GM19023 (cell line): ENCODE measurements at regions not wholly inside any gene's neighbourhood (a gene's known extent, or its start where the extent isn't known, plus 50 kb on each side); places are given as distances from the start of the nearest gene placed in this dataset.

ENCODE experiments used
- ATAC-seq: cut with Tn5 transposase; IDR thresholded peaks from one replicate; pipeline ENCODE4 v1.9.1; 2021; ENCODE audit warnings: mild to moderate bottlenecking, moderate library complexity; ENCODE audit not compliant: unreplicated experiment

DNA sequence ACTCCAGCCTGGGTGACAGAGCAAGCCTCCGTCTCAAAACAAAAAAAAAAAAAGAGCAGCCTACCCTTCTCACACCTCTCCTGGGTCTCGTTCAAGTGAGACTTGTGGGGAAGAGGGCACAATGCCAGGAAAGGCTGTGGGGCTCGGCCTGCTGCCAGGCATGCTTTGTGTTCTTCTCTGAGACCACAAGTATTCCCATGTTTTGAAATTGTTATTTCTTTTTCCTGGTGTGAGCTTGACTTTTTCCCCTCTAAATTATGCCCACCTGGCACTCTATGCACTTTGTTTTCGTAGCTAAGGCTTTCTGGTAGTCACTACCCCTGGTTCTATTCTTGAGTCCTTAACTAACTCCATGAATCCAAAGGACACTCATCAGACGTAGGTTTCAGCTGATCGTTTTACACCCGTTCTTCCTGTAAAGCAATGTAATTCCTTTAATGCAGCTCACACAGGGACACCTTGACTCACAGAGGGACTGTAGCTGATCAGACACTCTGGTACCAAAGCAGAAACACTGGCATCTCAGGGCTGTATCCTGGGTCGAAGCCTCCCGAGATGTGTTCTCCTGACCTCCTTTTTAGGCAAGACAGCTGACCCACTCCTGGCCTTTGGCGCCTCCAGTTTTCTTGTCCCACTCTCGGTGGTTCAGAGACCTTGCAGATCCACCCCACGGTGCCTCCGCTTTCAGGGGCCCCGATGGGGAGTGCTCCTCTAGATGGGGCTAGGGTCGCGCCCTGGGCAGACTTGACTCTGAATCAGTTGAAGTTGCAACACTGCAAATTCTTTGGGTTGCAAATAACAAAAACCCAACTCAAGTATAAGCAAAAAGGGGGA is 193.3 kb upstream of the AGAP1 start:
- ATAC-seq, result no peak

DNA sequence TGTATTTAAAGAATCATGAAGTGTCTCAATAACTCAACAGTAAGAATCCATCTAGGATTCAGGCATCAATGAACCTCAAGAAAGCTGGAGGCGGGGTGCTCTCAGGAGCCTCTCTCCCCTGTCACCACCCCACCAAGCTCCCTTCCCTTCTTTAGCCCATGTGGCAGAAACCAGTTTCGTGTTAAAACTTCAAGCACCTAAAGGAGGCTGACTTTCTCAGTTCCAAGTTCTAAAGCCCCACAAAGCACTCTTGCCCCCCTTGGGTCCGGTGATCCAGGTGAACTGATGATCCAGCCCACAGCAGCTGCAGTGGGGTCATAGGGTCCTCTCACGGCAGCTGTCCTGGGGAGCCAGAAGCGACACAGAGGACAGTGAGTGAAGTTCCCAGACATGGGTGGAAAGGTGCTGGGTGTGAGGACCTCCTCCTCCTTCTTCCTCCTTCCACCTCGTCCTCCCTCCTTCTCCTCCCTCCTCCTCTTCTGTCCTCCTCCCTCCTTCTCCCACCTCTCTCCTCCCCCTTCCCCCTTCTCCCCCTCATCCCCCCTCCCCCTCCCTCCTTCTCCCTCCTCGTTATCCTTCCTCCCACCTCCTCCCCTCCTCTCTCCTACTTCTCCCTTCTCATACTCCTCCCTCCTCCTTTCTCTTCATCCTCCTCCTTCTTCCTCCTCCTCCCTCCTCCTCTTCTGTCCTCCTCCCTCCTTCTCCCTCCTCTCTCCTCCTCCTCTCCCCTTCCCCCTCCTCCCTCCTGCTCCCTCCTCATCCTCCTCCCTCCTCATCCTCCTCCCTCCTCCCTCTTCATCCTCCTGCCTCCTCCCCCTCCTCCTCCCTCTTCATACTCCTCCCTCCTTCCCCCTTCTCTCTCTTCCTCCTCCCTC is 192.4 kb upstream of the AGAP1 start:
- ATAC-seq, result no peak

DNA sequence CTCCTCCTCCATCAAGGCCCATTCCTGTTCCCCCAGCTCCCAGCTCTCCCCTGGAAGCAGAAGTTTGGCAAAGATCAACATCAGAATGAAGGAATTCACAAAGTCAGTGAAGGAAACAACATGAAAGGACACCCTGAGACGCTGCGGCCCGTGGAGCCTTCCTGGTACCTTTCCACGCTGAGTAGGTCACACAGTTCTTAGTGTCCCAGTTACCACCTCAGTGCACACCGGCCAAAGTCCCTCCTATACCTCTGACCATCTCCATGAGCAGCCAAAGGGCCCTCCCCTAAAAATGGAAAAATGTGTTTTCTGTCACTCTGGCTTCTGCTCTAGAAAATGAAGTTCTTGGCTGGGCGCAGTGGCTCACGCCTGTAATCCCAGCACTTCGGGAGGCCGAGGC is 191.6 kb upstream of the AGAP1 start:
- ATAC-seq, result no peak

DNA sequence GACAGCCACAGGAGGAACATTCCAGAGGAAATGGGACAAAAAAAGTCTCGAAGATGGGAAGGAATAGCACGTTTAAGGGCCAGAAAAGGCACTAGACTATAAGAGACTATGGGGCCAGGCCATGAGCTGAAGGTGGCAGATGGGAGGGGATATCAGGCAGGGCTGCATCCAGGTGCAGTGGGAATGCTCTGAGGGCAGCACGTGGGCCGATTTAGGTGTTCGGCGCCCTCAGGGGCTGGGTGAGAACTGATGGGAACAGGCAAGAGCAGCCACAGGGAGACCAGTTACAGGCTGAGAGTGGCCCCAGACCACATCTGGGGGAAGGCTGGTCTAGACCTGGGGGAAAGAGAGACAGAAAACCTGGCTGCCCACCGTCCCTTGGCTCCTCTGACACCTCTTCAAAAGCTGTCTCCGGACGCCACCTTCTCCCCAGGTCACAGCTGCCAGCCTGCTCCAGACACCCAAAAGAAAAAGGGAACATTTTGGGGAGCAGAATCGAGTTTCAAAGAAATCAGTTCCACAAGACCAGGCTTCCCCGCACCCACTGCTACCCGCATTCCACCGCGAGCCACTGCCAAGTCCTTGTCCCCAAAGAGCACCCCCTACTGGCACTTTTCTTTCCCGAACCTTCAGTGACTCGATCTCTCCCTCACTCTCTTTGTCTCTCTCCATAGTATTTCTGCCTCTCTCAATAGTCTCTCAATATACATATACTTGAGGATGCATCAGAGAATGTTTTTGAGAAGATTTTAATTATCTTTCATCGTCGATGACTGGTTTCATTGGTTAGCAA is 190.1 kb upstream of the AGAP1 start:
- ATAC-seq, result no peak

DNA sequence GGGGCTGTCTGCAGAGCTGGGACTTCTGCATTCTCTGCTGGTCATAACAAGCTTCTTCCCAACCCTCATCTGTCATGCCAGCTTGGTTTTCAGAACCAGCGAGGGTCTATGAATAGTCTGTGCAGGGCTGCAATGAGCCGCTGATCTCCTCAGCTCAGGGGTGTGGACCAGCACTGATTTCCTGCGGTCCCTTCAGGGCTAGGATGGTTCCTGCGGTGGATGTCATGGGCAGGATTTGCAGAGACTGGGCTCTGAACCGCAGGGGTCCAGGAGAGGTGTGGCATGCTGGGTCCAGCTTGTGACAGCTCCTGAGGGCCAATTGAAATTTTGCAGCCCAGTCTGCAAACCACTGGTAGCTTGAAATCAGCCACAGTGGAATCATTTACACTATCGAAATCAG is 188.2 kb upstream of the AGAP1 start:
- ATAC-seq, result no peak

DNA sequence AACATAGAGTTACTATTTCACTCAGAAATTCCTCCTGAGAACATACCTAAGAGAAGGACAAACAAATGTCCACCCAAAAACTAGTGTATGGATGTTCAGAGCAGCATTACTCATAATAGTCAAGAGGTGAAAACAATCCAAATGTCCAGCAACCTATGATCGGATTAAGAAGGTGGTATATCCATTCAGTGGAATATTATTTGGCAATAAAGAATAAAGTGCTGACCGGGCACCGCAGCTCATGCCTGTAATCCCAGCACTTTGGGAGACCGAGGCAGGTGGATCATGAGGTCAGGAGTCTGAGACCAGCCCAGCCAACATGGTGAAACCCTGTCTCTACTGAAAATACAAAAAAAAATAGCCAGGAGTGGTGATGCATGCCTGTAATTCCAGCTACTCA is 182.8 kb upstream of the AGAP1 start:
- ATAC-seq, result no peak

DNA sequence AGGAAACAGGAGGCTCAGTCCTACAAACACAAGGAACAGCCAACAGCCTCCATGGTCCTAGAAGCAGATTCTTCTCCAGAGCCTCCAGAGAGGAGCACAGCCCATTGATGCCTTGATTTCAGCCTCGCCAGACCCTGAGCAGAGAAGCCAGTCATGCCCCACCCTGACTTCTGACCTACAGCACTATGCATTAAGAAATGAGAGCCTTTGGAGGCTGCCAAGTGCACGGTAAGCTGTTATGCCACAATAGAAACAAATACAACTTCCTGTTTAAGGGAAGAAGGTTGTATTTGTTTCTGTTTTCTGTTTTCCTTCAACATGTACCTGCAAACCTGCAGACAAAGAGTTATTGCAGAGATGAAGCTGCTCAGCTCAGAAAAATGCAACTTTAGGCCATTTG is 181.3 kb upstream of the AGAP1 start:
- no peak for ATAC-seq

DNA sequence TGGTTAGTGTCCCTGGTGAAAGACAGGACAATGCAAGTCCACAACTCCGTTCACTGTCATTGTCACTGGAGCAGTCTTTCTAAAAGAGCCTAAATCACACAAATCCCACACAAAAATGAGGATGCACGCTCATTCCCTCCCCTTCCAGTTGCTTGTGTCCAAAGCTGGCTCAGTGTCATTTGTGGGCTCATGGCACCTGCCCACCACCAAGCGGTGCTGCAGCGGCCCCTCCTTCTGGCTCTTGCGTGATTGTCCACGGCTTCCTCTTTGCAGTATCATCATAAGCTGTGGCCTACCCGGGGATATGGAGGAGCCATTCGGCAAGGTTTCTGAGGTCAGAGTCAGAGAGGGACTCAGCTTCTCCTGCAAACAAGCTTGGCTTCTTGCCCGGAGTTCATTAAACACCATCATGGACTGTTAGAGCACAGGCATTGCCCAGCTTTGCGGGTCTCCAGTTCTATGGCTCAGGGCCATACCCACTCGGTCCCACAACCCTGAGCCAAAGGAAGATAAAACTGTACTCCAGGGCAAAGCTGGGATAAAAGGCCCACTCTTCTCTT is 179.4 kb upstream of the AGAP1 start:
- no peak for ATAC-seq

DNA sequence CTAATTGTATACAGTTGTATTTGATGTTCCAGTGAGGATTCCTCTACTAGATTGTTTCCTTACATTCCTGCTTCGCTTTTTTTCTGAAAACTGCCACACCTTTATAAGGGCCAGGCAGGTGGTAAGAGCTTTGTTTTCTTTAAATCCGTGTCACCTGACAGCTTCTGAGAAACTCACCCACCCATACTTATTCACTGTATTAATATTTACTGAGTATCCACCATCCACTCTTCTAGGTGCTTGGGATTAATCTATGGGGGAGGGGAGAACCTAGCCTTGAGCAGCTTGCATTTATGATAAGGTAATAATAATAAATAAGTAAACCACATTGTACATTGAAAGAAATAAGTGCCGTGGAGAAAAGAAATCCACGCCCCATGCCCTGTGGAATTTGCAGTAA is 174.7 kb upstream of the AGAP1 start:
- no peak for ATAC-seq

DNA sequence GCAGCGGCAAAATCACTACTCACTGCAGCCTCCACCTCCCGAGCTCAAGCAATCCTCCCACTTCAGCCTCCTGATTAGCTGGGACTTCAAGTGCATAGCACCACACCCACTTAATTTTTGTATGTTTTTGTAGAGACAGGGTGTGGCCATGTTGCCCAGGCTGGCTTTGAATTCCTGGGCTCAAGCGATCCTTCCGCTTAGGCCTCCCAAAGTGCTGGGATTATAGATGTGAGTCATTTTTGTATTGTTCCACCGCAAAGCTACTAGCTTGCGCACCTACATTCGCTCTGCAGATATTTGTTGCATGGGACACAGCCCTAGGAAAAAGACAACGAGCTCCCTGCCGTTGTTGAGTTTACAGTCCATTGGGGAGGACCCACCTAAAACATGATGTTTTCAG is 173.5 kb upstream of the AGAP1 start:
- ATAC-seq, result no peak

DNA sequence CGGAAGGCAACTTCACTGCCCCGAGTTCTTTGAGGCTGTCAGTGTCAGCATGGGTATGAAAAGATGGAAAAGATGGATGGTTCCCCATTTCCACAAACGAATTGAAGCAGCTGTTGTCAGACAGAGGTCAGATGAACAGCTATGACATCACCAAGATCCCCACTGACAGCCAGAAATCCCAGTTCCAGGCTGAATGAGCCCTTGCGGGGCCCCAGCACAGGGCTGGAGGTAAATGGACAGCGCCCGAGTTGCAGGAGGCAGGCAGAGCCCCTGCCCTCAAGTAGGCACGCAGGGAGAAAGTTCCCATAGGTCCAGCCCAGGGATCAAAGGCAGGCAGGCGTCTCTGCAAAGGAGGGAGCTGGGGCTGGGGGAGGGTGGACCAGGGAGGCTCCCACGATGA is 169.5 kb upstream of the AGAP1 start:
- ATAC-seq, result no peak

DNA sequence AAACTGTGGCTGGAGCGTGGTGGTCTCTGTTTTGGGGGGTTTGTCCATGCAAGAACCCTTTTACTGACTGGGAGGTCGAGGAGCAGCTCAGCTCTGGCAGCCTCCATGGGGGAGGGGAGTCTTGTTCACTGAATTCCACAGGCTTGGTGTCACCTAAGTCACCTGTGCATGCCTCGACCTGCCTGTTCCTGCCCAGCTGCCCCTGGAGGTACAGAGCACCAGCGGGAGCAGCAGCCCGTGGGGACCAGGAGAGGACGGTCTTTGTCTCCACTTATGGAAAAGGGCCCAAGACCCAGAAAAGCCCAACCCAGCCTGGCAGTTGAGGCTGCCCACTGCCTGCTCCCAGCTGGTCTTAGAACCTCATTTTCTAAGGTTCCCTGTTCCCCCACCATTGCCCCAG is 168.7 kb upstream of the AGAP1 start:
- ATAC-seq, result no peak

DNA sequence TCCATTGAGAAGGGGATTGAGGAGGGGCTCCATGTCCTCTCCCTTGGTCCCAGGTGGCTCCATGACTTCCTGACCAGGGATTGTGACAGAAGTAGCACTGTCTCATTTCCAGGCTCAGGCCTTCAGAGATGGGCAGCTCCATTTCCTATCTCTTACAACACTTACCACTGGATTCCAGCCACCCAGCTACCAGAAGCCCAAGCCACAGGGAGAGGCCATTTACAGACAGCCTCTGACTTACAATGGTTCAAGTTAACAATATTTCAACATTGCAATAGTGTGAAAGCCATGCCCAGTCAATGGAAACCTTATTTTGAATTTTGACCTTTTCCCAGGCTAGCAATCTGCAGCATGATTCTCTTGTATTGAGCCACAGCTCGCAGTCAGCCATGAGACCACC is 164.9 kb upstream of the AGAP1 start:
- ATAC-seq, result no peak

DNA sequence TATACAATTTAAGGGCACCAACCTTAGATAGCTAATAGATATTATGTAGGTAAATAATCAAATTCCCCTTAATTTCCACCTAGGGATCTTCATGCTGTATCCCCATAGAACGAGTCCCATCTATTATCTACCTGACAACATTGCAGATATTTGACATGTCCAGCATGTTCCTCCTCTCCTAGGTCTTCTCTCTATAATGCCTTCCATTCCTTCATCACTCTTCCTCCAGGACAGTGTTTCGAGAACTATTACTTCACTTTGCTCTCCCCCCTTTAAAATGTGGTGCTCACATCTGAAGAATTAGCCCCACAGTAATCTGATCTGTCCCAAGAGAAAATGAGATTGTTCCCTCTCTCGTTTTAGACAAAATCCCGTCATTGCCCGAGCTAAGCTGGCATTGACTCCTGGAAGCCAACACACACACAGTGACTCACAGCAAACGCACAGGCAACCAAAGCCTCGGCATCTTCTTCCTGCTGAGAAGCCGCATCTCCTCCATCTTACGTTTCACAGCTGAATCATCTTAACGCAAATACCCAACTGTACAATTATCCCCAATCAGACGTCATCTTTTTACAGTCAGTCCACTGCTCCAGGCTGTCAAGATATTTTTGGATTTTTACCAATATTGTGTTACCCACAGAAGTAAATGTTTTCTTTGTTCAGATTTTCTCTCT is 162.9 kb upstream of the AGAP1 start:
- ATAC-seq, result no peak

DNA sequence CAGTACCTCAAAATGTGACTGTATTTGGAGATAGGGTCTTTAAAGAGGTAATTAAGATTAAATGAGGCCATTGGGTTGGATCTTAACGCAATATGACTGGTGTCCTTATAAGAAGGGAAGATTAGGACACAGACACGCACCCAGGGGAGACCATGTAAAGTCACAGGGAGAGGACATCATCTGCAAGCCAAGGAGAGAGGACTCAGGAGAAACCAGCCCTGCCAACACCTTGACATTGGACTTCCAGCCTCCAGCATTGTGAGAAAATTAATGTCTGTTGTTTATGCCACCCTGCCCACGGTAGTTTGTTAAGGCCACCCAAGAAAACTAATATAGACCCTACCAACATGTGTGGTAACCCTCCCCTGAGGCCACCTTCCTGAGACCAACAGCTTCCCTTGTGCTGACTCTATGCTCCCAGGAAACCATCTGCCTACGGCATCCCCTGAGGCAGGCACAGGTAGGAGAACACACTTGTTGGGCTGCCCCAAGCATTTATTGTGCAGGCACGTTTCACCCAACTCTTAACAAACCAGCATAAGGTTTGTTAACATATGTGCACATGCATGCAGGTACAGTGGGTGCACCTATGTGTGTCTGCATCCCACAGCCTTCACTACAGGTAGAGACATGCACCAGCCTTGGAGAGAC is 161.5 kb upstream of the AGAP1 start:
- no peak for ATAC-seq

DNA sequence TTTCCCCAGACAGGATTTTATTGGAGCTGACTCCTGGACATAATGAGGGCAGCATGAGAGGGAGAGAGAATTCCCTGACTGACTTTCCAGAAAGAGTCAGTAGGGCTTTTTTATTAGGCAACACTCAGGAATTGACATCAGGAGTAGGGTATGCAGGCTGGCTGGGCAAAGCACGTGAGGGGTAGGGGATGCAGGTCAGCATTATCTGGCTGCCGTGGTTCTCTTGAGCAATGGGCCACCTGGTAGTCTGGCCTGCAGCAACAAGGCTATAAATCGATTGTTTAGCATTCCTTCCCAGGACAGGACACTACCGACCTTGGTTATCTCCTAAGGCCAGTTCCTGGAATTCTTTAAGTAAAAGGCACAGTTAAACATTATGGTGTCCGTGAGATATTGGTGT is 160.8 kb upstream of the AGAP1 start:
- no peak for ATAC-seq

DNA sequence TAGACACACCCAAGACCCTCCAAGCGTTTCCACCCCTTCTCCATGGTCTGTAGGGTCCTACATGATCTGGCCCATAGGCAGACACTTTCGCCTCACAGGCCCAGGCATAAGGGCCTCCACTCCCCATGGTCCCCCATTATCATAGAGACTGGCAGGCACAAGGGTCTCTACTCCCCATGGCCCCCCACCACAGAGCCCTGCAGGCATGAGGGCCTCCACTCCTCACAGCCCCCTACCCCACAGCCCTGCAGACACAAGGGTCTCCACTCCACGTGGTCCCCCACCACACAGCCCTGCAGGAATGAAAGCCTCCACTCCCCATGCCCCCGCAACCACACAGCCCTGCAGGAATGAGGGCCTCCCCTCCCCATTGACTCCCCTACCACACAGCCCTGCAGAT is 159.7 kb upstream of the AGAP1 start:
- ATAC-seq, result no peak

DNA sequence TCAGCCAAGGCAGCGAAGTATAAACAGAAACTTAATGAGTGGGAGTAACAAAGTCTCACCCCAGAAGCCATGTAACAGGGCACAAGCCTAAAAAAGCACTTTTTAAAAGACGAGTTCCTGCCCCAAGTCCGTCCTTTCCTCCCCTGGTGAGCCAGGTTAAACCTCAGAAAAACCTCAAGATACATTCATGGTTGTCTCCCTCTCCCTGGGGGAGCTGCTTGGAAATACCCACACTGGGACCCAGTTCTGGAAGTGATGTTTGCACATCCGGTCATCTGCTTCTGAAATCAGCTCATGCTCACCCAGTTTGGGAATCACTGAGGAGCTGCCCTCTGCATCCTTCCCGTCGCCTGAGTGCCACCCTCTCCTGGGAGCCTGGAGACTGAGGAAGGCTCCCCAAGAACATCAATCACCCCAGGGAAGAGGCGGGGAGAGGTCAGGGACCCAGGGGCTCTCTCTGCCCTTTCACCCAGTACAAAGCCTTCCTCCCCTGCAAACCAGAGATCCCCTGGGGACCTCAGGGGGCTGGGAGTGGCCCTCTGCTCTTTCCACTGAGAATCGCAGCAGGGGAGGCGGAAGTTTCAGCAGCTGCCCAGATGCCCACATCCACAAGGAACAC is 150.6 kb upstream of the AGAP1 start:
- ATAC-seq, result no peak

DNA sequence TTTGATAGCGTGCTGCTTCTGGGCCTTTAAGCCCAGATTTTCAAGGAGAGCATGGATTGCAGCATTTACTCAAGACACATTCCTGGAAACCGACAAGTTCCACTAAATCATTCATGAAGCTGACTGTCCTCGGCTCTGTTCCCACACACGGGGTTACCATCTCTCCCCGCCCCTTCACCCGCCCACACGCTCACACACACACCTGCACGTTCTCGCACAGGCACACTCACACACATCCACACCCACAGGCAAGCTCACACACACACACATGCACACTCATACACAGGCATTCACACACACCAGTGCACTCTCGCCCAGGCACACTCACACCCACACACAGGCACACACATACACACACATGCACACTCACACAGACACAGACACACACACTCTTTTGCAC is 150.0 kb upstream of the AGAP1 start:
- ATAC-seq, result no peak

DNA sequence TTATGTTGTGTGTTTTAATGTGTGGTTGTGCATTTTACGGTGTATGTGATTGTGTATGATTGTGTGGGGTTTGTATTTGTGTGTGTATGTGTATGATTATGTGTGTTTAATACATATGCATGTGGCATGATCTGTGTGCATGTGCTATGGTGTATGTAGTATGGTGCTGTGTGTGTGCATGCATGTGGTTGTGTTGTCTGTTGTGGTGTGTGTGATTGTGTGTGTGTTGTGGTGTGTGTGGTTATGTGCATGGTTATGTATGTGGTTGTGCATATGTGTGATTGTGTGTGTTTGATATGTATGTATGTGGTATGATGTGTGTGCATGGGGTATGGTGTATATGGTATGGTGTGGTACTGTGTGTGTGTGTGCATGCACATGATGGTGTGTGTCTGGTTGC is 148.1 kb upstream of the AGAP1 start:
- no peak for ATAC-seq
